ENCODE measurements at regions not wholly inside any gene's neighbourhood (a gene's known extent, or its start where the extent isn't known, plus 50 kb on each side); places are given as distances from the start of the nearest gene placed in this dataset.

- TF ChIP-seq CTCF (IDR thresholded peaks at IDR 0.05 in 8 of 11, conservative IDR thresholded peaks at IDR 0.05 in 3 of 11) (no peak), POLR2A (IDR thresholded peaks at IDR 0.05) (no peak), POLR2AphosphoS5 (IDR thresholded peaks at IDR 0.05) (no peak)
Observed at GRCh38 chr12:89872922-89873630, 164.4 kb upstream of the ATP2B1 start.

Data from spleen (tissue), 7 donors.